GM12878 (cell line): ENCODE measurements at regions not wholly inside any gene's neighbourhood (a gene's known extent, or its start where the extent isn't known, plus 50 kb on each side); places are given as distances from the start of the nearest gene placed in this dataset.

Experiments used
- ATAC-seq: fragments of 200-7000 bp; cut with Tn5 transposase; 3 replicates; pipeline ENCODE4 v1.9.1; 2020; ENCODE audit warnings: mild to moderate bottlenecking, moderate library complexity
- BruUV-seq: library from RNA; stranded (reverse); fragments of 400-500 nt; replicated peaks from 2 replicates; lab custom pipeline; 2021; lab: Mats Ljungman, UMichigan
- CTCF ChIA-PET: fragments of 300-600 bp; sonication (Branson Sonifier 250); formaldehyde crosslinking; extraction: SDS; loops from one replicate; lab custom pipeline; 2021; ENCODE audit warnings: inconsistent platforms; lab: Yijun Ruan, JAX
- POLR2A ChIA-PET: fragments of 350-600 bp; formaldehyde crosslinking; extraction: SDS; loops from one replicate; lab custom pipeline; 2021; ENCODE audit warnings: inconsistent platforms; lab: Charles Lee
- RAD21 ChIA-PET: fragments of 300-600 bp; sonication (Branson Sonifier 250); formaldehyde crosslinking; loops from one replicate; lab custom pipeline; 2023; ENCODE audit warnings: antibody characterized with exemption; ENCODE audit not compliant: unreplicated experiment; lab: Charles Lee
- SMC1A ChIA-PET: fragments of 300-600 bp; sonication (Branson Sonifier 250); formaldehyde crosslinking; loops from one replicate; lab custom pipeline; 2023; ENCODE audit not compliant: unreplicated experiment, uncharacterized antibody; lab: Charles Lee
- DNase-seq: peaks from one replicate; pipeline ENCODE4 v3.0.0-alpha.2; 2011; ENCODE audit warnings: low read depth, low spot score
- FAIRE-seq: peaks from 3 replicates; lab custom pipeline; 2011; peaks lifted over from hg19 to GRCh38; lab: Jason Lieb, UNC
- H2AFZ ChIP-seq: 2 replicates; pipeline ENCODE4 v1.6.0; 2011; ENCODE audit warnings: low read depth, low read length, control low read depth; ENCODE audit not compliant: control insufficient read depth
- H3K27ac ChIP-seq: 2 replicates; pipeline ENCODE4 v1.5.1; 2011; ENCODE audit warnings: control low read depth; ENCODE audit not compliant: control insufficient read depth, insufficient read depth
- H3K27me3 ChIP-seq, 2 experiments: replicated peaks in 1 of 2; 2 replicates each; pipeline versions ENCODE4 v1.6.0 to v1.6.1; 2011; ENCODE audit warnings: low read length in 1 of 2; ENCODE audit not compliant: control insufficient read depth in 2 of 2, insufficient read depth in 2 of 2
- H3K36me3 ChIP-seq, 2 experiments: 2 replicates each; pipeline ENCODE4 v1.5.1; 2011; ENCODE audit warnings: low read length in 1 of 2; ENCODE audit not compliant: control insufficient read depth in 2 of 2, insufficient read depth in 2 of 2
- H3K4me1 ChIP-seq: 2 replicates; pipeline ENCODE4 v1.6.1; 2011; ENCODE audit warnings: mild to moderate bottlenecking, low read length, moderate library complexity, mixed read lengths; ENCODE audit not compliant: control insufficient read depth, insufficient read depth
- H3K4me2 ChIP-seq: 2 replicates; pipeline ENCODE4 v1.6.0; 2011; ENCODE audit warnings: control low read depth; ENCODE audit not compliant: control insufficient read depth, insufficient read depth
- H3K4me3 ChIP-seq: fragments of 200-600 bp; sonication (generic); 2 replicates; pipeline ENCODE4 v1.5.1; 2016
- H3K79me2 ChIP-seq: 2 replicates; pipeline ENCODE4 v1.6.0; 2011; ENCODE audit warnings: low read length; ENCODE audit not compliant: control insufficient read depth, insufficient read depth
- H3K9ac ChIP-seq: 2 replicates; pipeline ENCODE4 v1.8.0; 2011; ENCODE audit warnings: low read length, control low read depth, mixed read lengths; ENCODE audit not compliant: control insufficient read depth, insufficient read depth
- H3K9me3 ChIP-seq: replicated peaks from 3 replicates; pipeline ENCODE4 v1.5.1; 2011; ENCODE audit warnings: mild to moderate bottlenecking, low read length; ENCODE audit not compliant: control insufficient read depth, insufficient read depth
- H4K20me1 ChIP-seq: 2 replicates; pipeline ENCODE4 v1.6.0; 2011; ENCODE audit not compliant: control insufficient read depth, insufficient read depth
- DPF2 ChIP-seq: fragments of 450-650 bp; IDR thresholded peaks from 2 replicates; pipeline ENCODE4 v1.6.1; 2017; ENCODE audit warnings: mild to moderate bottlenecking
- LARP7 ChIP-seq: fragments of 450-650 bp; IDR thresholded peaks from 2 replicates; pipeline ENCODE4 v1.6.1; 2017; ENCODE audit warnings: mild to moderate bottlenecking
- MXI1 ChIP-seq: fragments of 150-350 bp; IDR thresholded peaks from 2 replicates; pipeline ENCODE4 v1.6.1; 2011; ENCODE audit warnings: low read depth, mild to moderate bottlenecking, inconsistent platforms, low read length, improper control_type of control experiment
- RAD21 ChIP-seq: IDR thresholded peaks from 2 replicates; pipeline ENCODE4 v1.6.1; 2011; ENCODE audit warnings: mild to moderate bottlenecking, low read depth, low read length, moderate library complexity; ENCODE audit not compliant: insufficient read depth
- SREBF1 ChIP-seq: IDR thresholded peaks from 2 replicates; pipeline ENCODE4 v1.6.1; 2012; ENCODE audit warnings: mild to moderate bottlenecking, low read length
- ZNF24 ChIP-seq: fragments of 450-650 bp; IDR thresholded peaks from 2 replicates; pipeline ENCODE4 v1.6.1; 2017; ENCODE audit warnings: antibody characterized with exemption, mild to moderate bottlenecking
- WGBS: methylation state at CpG from one replicate; pipeline ENCODE4 v1.1.6; 2016; ENCODE audit warnings: low lambda C conversion rate; ENCODE audit not compliant: insufficient replicate concordance, insufficient coverage; ENCODE audit errors: missing lambda C conversion rate; 5-methylcytosine and 5-hydroxymethylcytosine counted together
- in situ Hi-C: fragments of 300-500 bp; cut with MboI; formaldehyde crosslinking; loops from 9 replicates; pipeline ENCODE4 v1.14.3; 2018; ENCODE audit warnings: mixed read lengths
- intact Hi-C: fragments of 100-400 bp; cut with micrococcal nuclease; formaldehyde crosslinking; loops from one replicate; pipeline ENCODE4 v1.14.2; 2022; ENCODE audit not compliant: unreplicated experiment
- TF ChIP-seq, protein P1 (sequence below): fragments of 450-650 bp; IDR thresholded peaks from 2 replicates; pipeline ENCODE4 v1.6.1; 2018; ENCODE audit warnings: borderline replicate concordance, mild to moderate bottlenecking; ENCODE audit not compliant: partially characterized antibody

- no peaks in the 10 kb centered on the region; the same call in 2 of the 3 replicates for H3K9me3 ChIP-seq
- TF ChIP-seq, protein P1, sequence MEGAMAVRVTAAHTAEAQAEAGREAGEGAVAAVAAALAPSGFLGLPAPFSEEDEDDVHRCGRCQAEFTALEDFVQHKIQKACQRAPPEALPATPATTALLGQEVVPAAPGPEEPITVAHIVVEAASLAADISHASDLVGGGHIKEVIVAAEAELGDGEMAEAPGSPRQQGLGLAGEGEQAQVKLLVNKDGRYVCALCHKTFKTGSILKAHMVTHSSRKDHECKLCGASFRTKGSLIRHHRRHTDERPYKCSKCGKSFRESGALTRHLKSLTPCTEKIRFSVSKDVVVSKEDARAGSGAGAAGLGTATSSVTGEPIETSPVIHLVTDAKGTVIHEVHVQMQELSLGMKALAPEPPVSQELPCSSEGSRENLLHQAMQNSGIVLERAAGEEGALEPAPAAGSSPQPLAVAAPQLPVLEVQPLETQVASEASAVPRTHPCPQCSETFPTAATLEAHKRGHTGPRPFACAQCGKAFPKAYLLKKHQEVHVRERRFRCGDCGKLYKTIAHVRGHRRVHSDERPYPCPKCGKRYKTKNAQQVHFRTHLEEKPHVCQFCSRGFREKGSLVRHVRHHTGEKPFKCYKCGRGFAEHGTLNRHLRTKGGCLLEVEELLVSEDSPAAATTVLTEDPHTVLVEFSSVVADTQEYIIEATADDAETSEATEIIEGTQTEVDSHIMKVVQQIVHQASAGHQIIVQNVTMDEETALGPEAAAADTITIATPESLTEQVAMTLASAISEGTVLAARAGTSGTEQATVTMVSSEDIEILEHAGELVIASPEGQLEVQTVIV, result no peak
- TF ChIP-seq, all 136 proteins: peak for 0
- RAD21 ChIA-PET, result no interaction called here
- POLR2A ChIA-PET, result no interaction called here
- no peak for DNase-seq
- H3K27me3 ChIP-seq, result no peaks in the 10 kb centered on the region
- intact Hi-C loops, result no loop called here
- ATAC-seq, result no peak
- no peak overlapping the region for H2AFZ ChIP-seq
- H3K27ac ChIP-seq, result no peak overlapping the region
- SMC1A ChIA-PET, result no interaction called here
- H4K20me1 ChIP-seq, result no peaks in the 10 kb centered on the region
- H3K79me2 ChIP-seq, result no peaks in the 10 kb centered on the region
- CTCF ChIA-PET, result no interaction called here
- FAIRE-seq, result no peak
- no peak overlapping the region for H3K4me3 ChIP-seq
- in situ Hi-C loops, result no loop called here
- H3K4me2 ChIP-seq, result no peak overlapping the region
- H3K9ac ChIP-seq, result no peak overlapping the region
- 62% methylated on average over 3 of the region's 3 CpGs for WGBS
- no TSS peak for BruUV-seq
- no peaks in the 10 kb centered on the region for H3K36me3 ChIP-seq
- no peaks in the 10 kb centered on the region for H3K4me1 ChIP-seq
These were observed 93.4 kb upstream of the FMN2 start for GRCh38 chr1:239998312-239998649.

GRCh38 chr1:239999170-239999569 is 92.5 kb upstream of the FMN2 start:
- no peak for FAIRE-seq
- no peak overlapping the region for H3K4me2 ChIP-seq
- no peak overlapping the region for H2AFZ ChIP-seq
- H3K4me1 ChIP-seq, result no peaks in the 10 kb centered on the region
- SMC1A ChIA-PET, result no interaction called here
- H4K20me1 ChIP-seq, result no peaks in the 10 kb centered on the region
- no peak for ATAC-seq
- RAD21 ChIA-PET, result no interaction called here
- H3K4me3 ChIP-seq, result no peak overlapping the region
- no peaks in the 10 kb centered on the region for H3K27me3 ChIP-seq
- H3K79me2 ChIP-seq, result no peaks in the 10 kb centered on the region
- 44% methylated on average over 2 of the region's 2 CpGs for WGBS
- no peaks in the 10 kb centered on the region for H3K36me3 ChIP-seq
- TF ChIP-seq SREBF1 (no peak), LARP7 (no peak), MXI1 (no peak), RAD21 (no peak), DPF2 (no peak), ZNF24 (no peak)
- POLR2A ChIA-PET, result no interaction called here
- intact Hi-C loops (no loop called here), in situ Hi-C loops (no loop called here)
- no peaks in the 10 kb centered on the region; the same call in 2 of the 3 replicates for H3K9me3 ChIP-seq
- no peak overlapping the region for H3K27ac ChIP-seq
- CTCF ChIA-PET, result no interaction called here
- DNase-seq, result no peak
- BruUV-seq, result no TSS peak
- H3K9ac ChIP-seq, result no peak overlapping the region
